Left ventricle myocardium inferior (tissue), 1 donor: ENCODE measurements at regions not wholly inside any gene's neighbourhood (a gene's known extent, or its start where the extent isn't known, plus 50 kb on each side); places are given as distances from the start of the nearest gene placed in this dataset.
"Not testable (repeated sequence)": the region's sequence is repeated elsewhere in the genome, so short reads cannot be mapped to it uniquely, and the experiment has no call there.

Experiments
- DNase-seq: peaks from one replicate; pipeline ENCODE4 v3.0.0-alpha.2; 2020
- H3K27ac ChIP-seq: fragments of 200-600 bp; replicated peaks from 2 replicates; pipeline ENCODE4 v1.8.0; 2021
- H3K27me3 ChIP-seq: fragments of 200-600 bp; 2 replicates; pipeline ENCODE4 v1.8.0; 2021; ENCODE audit warnings: low read depth
- H3K36me3 ChIP-seq: fragments of 200-600 bp; 2 replicates; pipeline ENCODE4 v1.8.0; 2021
- H3K4me1 ChIP-seq: fragments of 200-600 bp; 2 replicates; pipeline ENCODE4 v1.8.0; 2021
- H3K4me3 ChIP-seq: fragments of 200-600 bp; 2 replicates; pipeline ENCODE4 v1.8.0; 2021; ENCODE audit warnings: mild to moderate bottlenecking, moderate library complexity
- H3K9me3 ChIP-seq: fragments of 200-600 bp; replicated peaks from 2 replicates; pipeline ENCODE4 v1.8.0; 2021
- CTCF ChIP-seq: fragments of 200-600 bp; IDR thresholded peaks from 2 replicates; pipeline ENCODE4 v1.8.0; 2021; ENCODE audit warnings: antibody characterized with exemption, mild to moderate bottlenecking, borderline replicate concordance
- intact Hi-C: fragments of 100-400 bp; cut with micrococcal nuclease; formaldehyde crosslinking; loops from one replicate; pipeline ENCODE4 v1.11.0; 2022
- donor health status: DM: no; HTN: yes; CAD: no; lungs with severe emphysema.

- intact Hi-C loops = loop anchor here (5.0 kb wide), 1 partner anchor 455 kb away; no protein-coding TSS in a partner anchor
- Histone ChIP-seq H3K9me3 (no peaks in the 10 kb centered on the region), H3K4me3 (no peak overlapping the region), H3K36me3 (no peaks in the 10 kb centered on the region), H3K27me3 (no peaks in the 10 kb centered on the region), H3K4me1 (no peaks in the 10 kb centered on the region), H3K27ac (no peak overlapping the region)
- TF ChIP-seq CTCF = no peak
- DNase-seq = no peak
These were observed 199.7 kb downstream of the NNT start for GRCh38 chr5:43802651-43803050.

- intact Hi-C loops = loop anchor here (5.0 kb wide), 1 partner anchor 455 kb away; no protein-coding TSS in a partner anchor
- no peak for TF ChIP-seq CTCF
- DNase-seq = no peak
- Histone ChIP-seq H3K27ac (no peak overlapping the region), H3K36me3 (no peaks in the 10 kb centered on the region), H3K4me3 (no peak overlapping the region), H3K4me1 (no peaks in the 10 kb centered on the region), H3K27me3 (no peaks in the 10 kb centered on the region), H3K9me3 (no peaks in the 10 kb centered on the region)
These were observed 199.1 kb downstream of the NNT start for GRCh38 chr5:43802119-43802518.

- Histone ChIP-seq H3K4me1 (no peaks in the 10 kb centered on the region), H3K4me3 (no peak overlapping the region), H3K27ac (no peak overlapping the region), H3K36me3 (no peaks in the 10 kb centered on the region), H3K9me3 (peaks cover 11% of the 10 kb centered on the region), H3K27me3 (no peaks in the 10 kb centered on the region)
- intact Hi-C loops = no loop called here
- DNase-seq = no peak
- no peak for TF ChIP-seq CTCF
These were observed 195.8 kb downstream of the NNT start for GRCh38 chr5:43798740-43799139.

GRCh38 chr5:43791880-43792279 is 188.9 kb downstream of the NNT start:
- H3K4me1 ChIP-seq, DNase-seq, intact Hi-C loops, H3K27me3 ChIP-seq, H3K4me3 ChIP-seq, H3K36me3 ChIP-seq, H3K27ac ChIP-seq: not testable (repeated sequence)
- H3K9me3 ChIP-seq = peaks cover 27% of the 10 kb centered on the region

- no peak for TF ChIP-seq CTCF
- no peak for DNase-seq
- Histone ChIP-seq H3K27ac (peak overlapping the region; percentile 9), H3K9me3 (no peaks in the 10 kb centered on the region), H3K27me3 (no peaks in the 10 kb centered on the region), H3K36me3 (no peaks in the 10 kb centered on the region), H3K4me3 (no peak overlapping the region), H3K4me1 (peaks cover 3% of the 10 kb centered on the region)
- intact Hi-C loops = no loop called here
These were observed 182.2 kb downstream of the NNT start for GRCh38 chr5:43785198-43785597.

GRCh38 chr5:43780586-43780985 is 177.6 kb downstream of the NNT start:
- no peak for TF ChIP-seq CTCF
- Histone ChIP-seq H3K9me3 (no peaks in the 10 kb centered on the region), H3K4me3 (no peak overlapping the region), H3K4me1 (peaks cover 3% of the 10 kb centered on the region), H3K27ac (no peak overlapping the region), H3K36me3 (no peaks in the 10 kb centered on the region), H3K27me3 (no peaks in the 10 kb centered on the region)
- no peak for DNase-seq
- intact Hi-C loops = no loop called here
